Nephron (organoid): ENCODE measurements at regions not wholly inside any gene's neighbourhood (a gene's known extent, or its start where the extent isn't known, plus 50 kb on each side); places are given as distances from the start of the nearest gene placed in this dataset.

ENCODE experiments used
- H3K27ac Mint-ChIP-seq, 3 experiments: 2 replicates each; pipeline ENCODE4 v1.8.0; 2020; ENCODE audit warnings: mixed read lengths in 3 of 3, mild to moderate bottlenecking in 2 of 3, moderate library complexity in 1 of 3
- H3K27me3 Mint-ChIP-seq: 2 replicates; pipeline ENCODE4 v1.8.0; 2021; ENCODE audit warnings: low read depth, mild to moderate bottlenecking, moderate library complexity, mixed read lengths
- H3K36me3 Mint-ChIP-seq: 2 replicates; pipeline ENCODE4 v1.8.0; 2020; ENCODE audit warnings: low read depth, mixed read lengths
- H3K4me1 Mint-ChIP-seq: 2 replicates; pipeline ENCODE4 v1.8.0; 2020; ENCODE audit warnings: mixed read lengths
- H3K4me3 Mint-ChIP-seq, 3 experiments: 2 replicates each; pipeline ENCODE4 v1.8.0; 2020; ENCODE audit warnings: mild to moderate bottlenecking in 3 of 3, mixed read lengths in 3 of 3, moderate library complexity in 2 of 3
- H3K9me3 Mint-ChIP-seq: 2 replicates; pipeline ENCODE4 v1.8.0; 2020; ENCODE audit warnings: mixed read lengths
- TF ChIP-seq, protein P1 (sequence below), 3 experiments: fragments of 200-600 bp; sonication (generic); IDR thresholded peaks; one replicate each; pipeline ENCODE4 v1.5.0; 2021; ENCODE audit warnings: antibody characterized with exemption in 3 of 3; ENCODE audit not compliant: unreplicated experiment in 3 of 3

DNA sequence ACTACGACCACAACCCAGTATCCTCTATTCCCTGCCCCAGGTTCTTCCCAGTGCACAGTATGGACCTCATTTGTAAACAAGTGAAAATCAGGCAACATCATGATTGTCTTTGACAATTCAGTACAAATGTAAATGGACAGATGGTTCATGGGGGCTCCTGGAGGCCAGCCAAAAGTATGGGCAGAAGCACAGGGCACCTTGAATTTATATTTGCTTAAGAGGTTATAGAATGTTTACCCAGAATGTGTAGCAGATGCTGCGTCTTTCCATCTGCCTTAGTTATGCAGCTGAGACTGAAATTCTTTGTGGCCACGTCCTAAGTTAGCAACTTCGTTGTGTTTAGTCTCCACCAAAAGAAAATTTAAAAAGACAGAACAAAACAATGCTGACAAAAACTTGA lies 559.6 kb upstream of the NRSN1 start:
- TF ChIP-seq, protein P1, sequence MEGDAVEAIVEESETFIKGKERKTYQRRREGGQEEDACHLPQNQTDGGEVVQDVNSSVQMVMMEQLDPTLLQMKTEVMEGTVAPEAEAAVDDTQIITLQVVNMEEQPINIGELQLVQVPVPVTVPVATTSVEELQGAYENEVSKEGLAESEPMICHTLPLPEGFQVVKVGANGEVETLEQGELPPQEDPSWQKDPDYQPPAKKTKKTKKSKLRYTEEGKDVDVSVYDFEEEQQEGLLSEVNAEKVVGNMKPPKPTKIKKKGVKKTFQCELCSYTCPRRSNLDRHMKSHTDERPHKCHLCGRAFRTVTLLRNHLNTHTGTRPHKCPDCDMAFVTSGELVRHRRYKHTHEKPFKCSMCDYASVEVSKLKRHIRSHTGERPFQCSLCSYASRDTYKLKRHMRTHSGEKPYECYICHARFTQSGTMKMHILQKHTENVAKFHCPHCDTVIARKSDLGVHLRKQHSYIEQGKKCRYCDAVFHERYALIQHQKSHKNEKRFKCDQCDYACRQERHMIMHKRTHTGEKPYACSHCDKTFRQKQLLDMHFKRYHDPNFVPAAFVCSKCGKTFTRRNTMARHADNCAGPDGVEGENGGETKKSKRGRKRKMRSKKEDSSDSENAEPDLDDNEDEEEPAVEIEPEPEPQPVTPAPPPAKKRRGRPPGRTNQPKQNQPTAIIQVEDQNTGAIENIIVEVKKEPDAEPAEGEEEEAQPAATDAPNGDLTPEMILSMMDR (IDR thresholded peaks at IDR 0.05; ENCODE audit: unreplicated experiment in 3 of 3) = no peak
- Mint-ChIP-seq H3K4me1 (no peaks in the 10 kb centered on the region), H3K27me3 (no peaks in the 10 kb centered on the region), H3K4me3 (no peak overlapping the region), H3K27ac (no peak overlapping the region), H3K9me3 (peaks cover 11% of the 10 kb centered on the region), H3K36me3 (peaks cover 7% of the 10 kb centered on the region)

DNA sequence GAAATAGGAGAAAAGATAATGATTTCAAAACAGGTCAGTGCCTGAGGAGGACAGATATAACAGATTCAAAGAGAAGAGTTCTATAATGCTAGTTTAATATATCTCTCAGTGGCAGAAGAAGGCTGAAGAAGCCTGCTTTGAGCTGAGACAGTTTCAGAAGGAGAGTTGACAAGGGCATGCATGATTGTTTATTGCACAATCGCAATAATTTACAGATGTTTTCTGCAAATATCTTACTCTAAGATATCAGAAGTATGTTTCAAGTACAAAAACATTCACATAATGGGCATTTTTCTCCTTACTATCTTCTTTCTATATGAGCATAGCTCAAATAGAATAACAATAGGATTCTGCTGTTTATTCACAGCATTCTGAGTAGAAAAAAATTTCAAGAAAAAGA lies 557.7 kb upstream of the NRSN1 start:
- Mint-ChIP-seq H3K4me1 (no peaks in the 10 kb centered on the region), H3K27me3 (no peaks in the 10 kb centered on the region), H3K4me3 (no peak overlapping the region), H3K36me3 (no peaks in the 10 kb centered on the region), H3K9me3 (peaks cover 10% of the 10 kb centered on the region), H3K27ac (no peak overlapping the region)
- TF ChIP-seq, protein P1 (IDR thresholded peaks at IDR 0.05; ENCODE audit: unreplicated experiment in 3 of 3) = no peak

DNA sequence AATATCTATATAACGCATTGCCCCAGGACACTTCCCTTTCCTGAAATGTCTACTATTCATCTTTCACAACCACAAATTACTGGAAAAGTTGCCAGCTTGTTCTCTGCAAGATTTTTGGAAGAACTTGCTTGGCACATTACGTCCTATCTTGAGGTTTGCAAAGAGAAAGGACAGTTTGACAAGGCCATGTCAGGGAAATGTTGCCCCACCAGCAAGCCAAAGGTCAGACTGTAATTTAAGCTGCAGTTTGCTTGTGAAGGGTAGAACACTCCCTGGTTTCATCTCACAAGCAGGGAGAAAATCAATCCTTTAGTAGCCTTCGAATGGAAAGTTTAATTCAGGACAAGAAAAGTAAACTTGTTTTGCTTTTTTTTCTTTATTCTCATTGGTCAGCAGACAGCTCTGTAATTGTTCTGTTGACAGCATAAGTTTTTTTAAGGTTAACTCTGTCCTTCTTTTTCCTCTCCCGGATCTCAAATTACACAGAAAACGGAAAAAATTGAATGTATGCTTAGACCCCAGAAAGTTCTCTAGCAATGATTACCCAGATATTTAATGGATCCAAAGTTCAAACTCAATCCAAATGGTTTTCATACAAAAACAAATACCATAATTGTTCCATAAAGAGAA lies 541.8 kb upstream of the NRSN1 start:
- Mint-ChIP-seq H3K27me3 (no peaks in the 10 kb centered on the region), H3K4me3 (no peak overlapping the region), H3K4me1 (peaks cover 7% of the 10 kb centered on the region), H3K36me3 (no peaks in the 10 kb centered on the region), H3K9me3 (no peaks in the 10 kb centered on the region), H3K27ac (peak overlapping the region in 2 of 3 experiments; percentile 59 to 75)
- TF ChIP-seq, protein P1 (IDR thresholded peaks at IDR 0.05; ENCODE audit: unreplicated experiment in 3 of 3) = no peak

DNA sequence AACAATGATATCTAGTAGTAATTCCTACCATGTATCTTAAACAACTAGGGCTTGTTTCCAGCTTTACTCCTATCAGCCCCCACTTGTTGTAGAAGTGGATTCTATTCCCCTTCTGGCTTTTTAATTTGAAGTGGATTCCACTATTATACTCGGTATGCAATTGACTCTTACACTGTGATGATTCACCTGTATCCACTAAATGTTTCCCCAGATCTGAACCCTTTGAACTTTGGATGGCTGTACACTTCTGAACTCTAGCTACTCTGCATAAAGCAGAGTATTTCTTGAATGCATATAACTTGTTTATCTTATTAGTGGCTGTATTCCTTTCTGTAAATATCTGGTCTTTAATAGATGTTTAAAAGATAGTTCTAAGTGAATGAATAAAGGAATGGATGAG lies 538.4 kb upstream of the NRSN1 start:
- H3K27ac Mint-ChIP-seq = no peak overlapping the region
- no peak overlapping the region for H3K4me3 Mint-ChIP-seq
- no peaks in the 10 kb centered on the region for H3K36me3 Mint-ChIP-seq
- H3K4me1 Mint-ChIP-seq = peaks cover 16% of the 10 kb centered on the region
- TF ChIP-seq, protein P1 (IDR thresholded peaks at IDR 0.05; ENCODE audit: unreplicated experiment in 3 of 3) = no peak
- H3K27me3 Mint-ChIP-seq = no peaks in the 10 kb centered on the region
- H3K9me3 Mint-ChIP-seq = no peaks in the 10 kb centered on the region

DNA sequence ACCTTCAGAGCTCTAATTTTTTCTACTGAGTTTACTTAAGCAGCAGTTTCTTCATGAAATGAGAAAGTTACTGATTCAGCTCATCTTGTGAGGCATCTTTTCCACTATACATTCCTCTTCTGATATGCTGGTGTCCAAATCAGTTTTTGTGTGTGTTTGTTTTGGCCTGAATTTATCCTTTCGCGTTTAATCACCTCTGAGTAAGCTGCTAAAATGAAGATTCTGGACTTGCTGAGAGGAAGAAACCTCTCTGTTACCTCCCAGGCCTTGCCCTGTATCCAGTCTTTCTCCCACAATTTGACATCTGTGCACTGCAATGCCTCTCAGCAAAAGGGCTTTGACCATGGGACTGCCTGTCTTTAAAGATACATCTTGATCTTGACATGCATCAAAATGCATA lies 536.2 kb upstream of the NRSN1 start:
- Mint-ChIP-seq H3K36me3 (no peaks in the 10 kb centered on the region), H3K27ac (peak overlapping the region; percentile 2 to 83 (median 51)), H3K27me3 (no peaks in the 10 kb centered on the region), H3K9me3 (no peaks in the 10 kb centered on the region), H3K4me1 (peaks cover 9% of the 10 kb centered on the region), H3K4me3 (no peak overlapping the region)
- TF ChIP-seq, protein P1 (IDR thresholded peaks at IDR 0.05; ENCODE audit: unreplicated experiment in 3 of 3) = no peak

DNA sequence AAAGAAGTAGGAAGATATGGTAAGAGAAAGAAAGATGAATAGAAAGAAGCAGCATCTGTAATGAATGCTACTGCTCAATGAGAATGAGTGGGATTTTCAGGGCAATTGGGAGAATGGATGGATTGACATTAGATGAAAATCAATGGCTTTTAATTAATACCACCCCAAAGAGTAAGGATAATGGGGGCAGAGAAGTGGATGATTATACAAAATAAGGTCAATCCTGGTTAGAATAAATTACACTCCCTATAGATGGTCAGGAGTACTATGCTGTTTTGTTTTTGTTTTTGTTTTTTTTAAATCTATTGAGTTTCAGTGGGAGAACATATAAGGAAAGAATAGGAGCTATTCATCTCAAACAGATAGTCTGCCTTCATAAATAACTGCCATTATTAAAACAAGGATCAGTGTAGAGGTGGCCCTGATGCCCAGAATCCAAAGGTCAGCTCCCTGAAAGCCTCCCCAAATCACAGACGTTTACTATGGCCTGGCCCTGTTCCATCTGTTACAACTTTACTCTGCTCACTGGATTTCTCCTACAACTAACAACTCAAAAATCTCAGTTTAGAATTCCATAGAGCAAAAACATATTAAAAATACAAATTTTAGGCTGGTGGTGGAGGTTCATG lies 535.4 kb upstream of the NRSN1 start:
- Mint-ChIP-seq H3K27me3 (no peaks in the 10 kb centered on the region), H3K36me3 (no peaks in the 10 kb centered on the region), H3K4me3 (no peak overlapping the region), H3K4me1 (peaks cover 9% of the 10 kb centered on the region), H3K9me3 (no peaks in the 10 kb centered on the region), H3K27ac (peak overlapping the region in 2 of 3 experiments; percentile 51 to 83)
- TF ChIP-seq, protein P1 (IDR thresholded peaks at IDR 0.05; ENCODE audit: unreplicated experiment in 3 of 3) = no peak
